ENCODE measurements at regions not wholly inside any gene's neighbourhood (a gene's known extent, or its start where the extent isn't known, plus 50 kb on each side); places are given as distances from the start of the nearest gene placed in this dataset.

DNA sequence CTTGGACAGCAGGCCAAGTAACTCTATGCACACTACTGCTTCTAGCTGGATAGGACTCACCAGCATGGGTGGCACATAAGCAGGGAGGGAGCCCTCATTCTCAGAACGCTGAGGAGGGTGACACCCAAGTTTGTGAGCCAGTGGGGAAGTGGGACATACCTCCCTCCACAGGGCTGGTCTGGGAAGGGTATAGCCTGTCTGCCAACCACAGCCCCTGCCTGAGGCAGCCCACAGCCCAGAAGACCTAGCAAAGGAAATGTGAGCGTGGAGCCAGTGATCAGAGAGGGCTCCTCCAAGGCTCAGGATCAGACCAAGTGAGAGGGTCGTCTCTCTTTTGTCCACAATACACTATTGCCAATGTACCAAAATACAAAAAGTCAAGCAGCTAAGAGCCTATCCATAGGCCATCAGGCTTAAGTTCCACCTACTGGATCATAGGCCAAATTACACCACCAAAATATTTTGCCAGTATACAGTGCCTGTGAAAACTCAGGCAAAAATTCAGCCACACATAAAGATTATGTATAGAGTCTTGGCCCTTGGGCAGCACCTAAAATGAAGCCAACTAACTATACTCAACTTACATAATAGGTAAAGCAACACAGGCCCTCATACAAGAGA lies 1203.1 kb downstream of the PCDH18 start:
- Histone ChIP-seq H3K4me3 (replicated peaks in 1 of 4; ENCODE audit: control extremely low read depth in 1 of 4, insufficient read depth in 1 of 4, low read depth in 3 of 4, low read length in 4 of 4) (no peak overlapping the region), H3K27me3 (ENCODE audit: control insufficient read depth, insufficient read depth, low read length) (no peaks in the 10 kb centered on the region), H3K4me1 (ENCODE audit: control insufficient read depth, extremely low read depth, insufficient read depth, low read length) (no peaks in the 10 kb centered on the region), H3K27ac (ENCODE audit: insufficient read depth, low read length) (no peak overlapping the region), H3K79me2 (ENCODE audit: control insufficient read depth, insufficient read depth, low read length) (no peaks in the 10 kb centered on the region), H3K9ac (ENCODE audit: insufficient read depth, low read length) (no peak overlapping the region), H2AFZ (ENCODE audit: low read length) (no peak overlapping the region), H3K4me2 (ENCODE audit: extremely low read depth, insufficient read depth, low read length) (no peak overlapping the region), H3K36me3 (ENCODE audit: control insufficient read depth, insufficient read depth, low read length) (no peaks in the 10 kb centered on the region), H3K9me3 (ENCODE audit: control insufficient read depth, insufficient read depth, low read depth, low read length) (no peaks in the 10 kb centered on the region), H4K20me1 (ENCODE audit: control insufficient read depth, extremely low read depth, insufficient read depth, low read length) (no peaks in the 10 kb centered on the region)
- peak in 1 of 2 donors; percentile 3 for DNase-seq (ENCODE audit: low read depth in 2 of 2)
- TF ChIP-seq, protein P1, sequence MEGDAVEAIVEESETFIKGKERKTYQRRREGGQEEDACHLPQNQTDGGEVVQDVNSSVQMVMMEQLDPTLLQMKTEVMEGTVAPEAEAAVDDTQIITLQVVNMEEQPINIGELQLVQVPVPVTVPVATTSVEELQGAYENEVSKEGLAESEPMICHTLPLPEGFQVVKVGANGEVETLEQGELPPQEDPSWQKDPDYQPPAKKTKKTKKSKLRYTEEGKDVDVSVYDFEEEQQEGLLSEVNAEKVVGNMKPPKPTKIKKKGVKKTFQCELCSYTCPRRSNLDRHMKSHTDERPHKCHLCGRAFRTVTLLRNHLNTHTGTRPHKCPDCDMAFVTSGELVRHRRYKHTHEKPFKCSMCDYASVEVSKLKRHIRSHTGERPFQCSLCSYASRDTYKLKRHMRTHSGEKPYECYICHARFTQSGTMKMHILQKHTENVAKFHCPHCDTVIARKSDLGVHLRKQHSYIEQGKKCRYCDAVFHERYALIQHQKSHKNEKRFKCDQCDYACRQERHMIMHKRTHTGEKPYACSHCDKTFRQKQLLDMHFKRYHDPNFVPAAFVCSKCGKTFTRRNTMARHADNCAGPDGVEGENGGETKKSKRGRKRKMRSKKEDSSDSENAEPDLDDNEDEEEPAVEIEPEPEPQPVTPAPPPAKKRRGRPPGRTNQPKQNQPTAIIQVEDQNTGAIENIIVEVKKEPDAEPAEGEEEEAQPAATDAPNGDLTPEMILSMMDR (conservative IDR thresholded peaks at IDR 0.05 in 1 of 2, IDR thresholded peaks at IDR 0.05 in 1 of 2; ENCODE audit: low read depth in 1 of 2, low read length in 2 of 2): no peak
- no peak for TF ChIP-seq EZH2 (IDR thresholded peaks at IDR 0.05; ENCODE audit: low read length, missing control alignments)

DNA sequence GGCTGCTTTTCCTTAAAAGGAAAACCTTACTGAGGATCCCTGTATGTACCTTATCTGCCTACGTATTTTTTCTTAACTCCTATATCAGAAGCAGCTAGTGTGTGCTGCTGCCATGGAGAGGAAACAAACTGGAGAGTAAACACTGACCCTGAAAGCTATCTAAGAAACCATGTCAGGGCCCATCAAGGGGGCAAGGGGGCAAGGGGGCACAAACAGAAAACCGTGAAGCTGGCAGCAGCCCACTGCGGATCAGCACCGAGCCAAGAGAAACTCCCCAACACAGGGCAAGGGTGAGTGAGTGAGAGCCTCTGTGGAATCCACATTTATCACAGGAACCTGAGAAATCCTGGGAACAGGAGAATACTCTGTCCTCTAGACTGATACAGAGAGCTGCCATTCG lies 1204.2 kb downstream of the PCDH18 start:
- no peak overlapping the region for H3K27ac ChIP-seq (ENCODE audit: insufficient read depth, low read length)
- H3K4me3 ChIP-seq (replicated peaks in 1 of 4; ENCODE audit: control extremely low read depth in 1 of 4, insufficient read depth in 1 of 4, low read depth in 3 of 4, low read length in 4 of 4): no peak overlapping the region
- no peak for DNase-seq (ENCODE audit: low read depth in 2 of 2)
- TF ChIP-seq EZH2 (IDR thresholded peaks at IDR 0.05; ENCODE audit: low read length, missing control alignments): no peak
- TF ChIP-seq, protein P1 (conservative IDR thresholded peaks at IDR 0.05 in 1 of 2, IDR thresholded peaks at IDR 0.05 in 1 of 2; ENCODE audit: low read depth in 1 of 2, low read length in 2 of 2): no peak
- H2AFZ ChIP-seq (ENCODE audit: low read length): no peak overlapping the region
- H3K9me3 ChIP-seq (ENCODE audit: control insufficient read depth, insufficient read depth, low read depth, low read length): no peaks in the 10 kb centered on the region
- H4K20me1 ChIP-seq (ENCODE audit: control insufficient read depth, extremely low read depth, insufficient read depth, low read length): no peaks in the 10 kb centered on the region
- H3K27me3 ChIP-seq (ENCODE audit: control insufficient read depth, insufficient read depth, low read length): no peaks in the 10 kb centered on the region
- no peaks in the 10 kb centered on the region for H3K4me1 ChIP-seq (ENCODE audit: control insufficient read depth, extremely low read depth, insufficient read depth, low read length)
- no peaks in the 10 kb centered on the region for H3K36me3 ChIP-seq (ENCODE audit: control insufficient read depth, insufficient read depth, low read length)
- H3K79me2 ChIP-seq (ENCODE audit: control insufficient read depth, insufficient read depth, low read length): no peaks in the 10 kb centered on the region
- H3K4me2 ChIP-seq (ENCODE audit: extremely low read depth, insufficient read depth, low read length): no peak overlapping the region
- no peak overlapping the region for H3K9ac ChIP-seq (ENCODE audit: insufficient read depth, low read length)

DNA sequence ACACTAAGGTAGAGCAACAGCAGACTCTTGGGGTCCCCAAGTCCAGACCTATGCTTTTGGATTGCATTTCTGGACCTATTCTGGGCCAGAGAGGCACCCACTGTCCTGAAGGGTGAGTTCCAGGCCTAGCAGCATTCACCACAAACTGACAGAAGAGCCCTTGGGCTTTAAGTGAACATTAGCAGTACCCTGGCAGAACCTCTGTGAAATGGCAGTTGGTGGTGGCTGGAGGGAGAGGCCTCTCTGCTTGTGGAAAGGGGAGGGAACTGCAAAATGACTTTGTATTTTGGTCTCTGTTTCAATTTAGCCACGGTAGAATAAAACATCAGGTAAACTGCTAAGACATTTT lies 1211.9 kb downstream of the PCDH18 start:
- no peaks in the 10 kb centered on the region for H3K9me3 ChIP-seq (ENCODE audit: control insufficient read depth, insufficient read depth, low read depth, low read length)
- H3K27me3 ChIP-seq (ENCODE audit: control insufficient read depth, insufficient read depth, low read length): no peaks in the 10 kb centered on the region
- H3K9ac ChIP-seq (ENCODE audit: insufficient read depth, low read length): no peak overlapping the region
- H3K79me2 ChIP-seq (ENCODE audit: control insufficient read depth, insufficient read depth, low read length): no peaks in the 10 kb centered on the region
- no peak overlapping the region for H3K4me2 ChIP-seq (ENCODE audit: extremely low read depth, insufficient read depth, low read length)
- H2AFZ ChIP-seq (ENCODE audit: low read length): no peak overlapping the region
- no peak for TF ChIP-seq EZH2 (IDR thresholded peaks at IDR 0.05; ENCODE audit: low read length, missing control alignments)
- DNase-seq (ENCODE audit: low read depth in 2 of 2): no peak
- H3K4me1 ChIP-seq (ENCODE audit: control insufficient read depth, extremely low read depth, insufficient read depth, low read length): no peaks in the 10 kb centered on the region
- H3K4me3 ChIP-seq (replicated peaks in 1 of 4; ENCODE audit: control extremely low read depth in 1 of 4, insufficient read depth in 1 of 4, low read depth in 3 of 4, low read length in 4 of 4): no peak overlapping the region
- no peaks in the 10 kb centered on the region for H4K20me1 ChIP-seq (ENCODE audit: control insufficient read depth, extremely low read depth, insufficient read depth, low read length)
- no peaks in the 10 kb centered on the region for H3K36me3 ChIP-seq (ENCODE audit: control insufficient read depth, insufficient read depth, low read length)
- no peak overlapping the region for H3K27ac ChIP-seq (ENCODE audit: insufficient read depth, low read length)

Measured in fibroblast of lung (primary cell).